ENCODE measurements at regions not wholly inside any gene's neighbourhood (a gene's known extent, or its start where the extent isn't known, plus 50 kb on each side); places are given as distances from the start of the nearest gene placed in this dataset.
A peak's percentile ranks its signal among the peaks of the same experiment; 100 is the strongest.
"Not testable (repeated sequence)": the region's sequence is repeated elsewhere in the genome, so short reads cannot be mapped to it uniquely, and the experiment has no call there.

GRCh38 chr10:84626397-84627087 is 298.2 kb downstream of the CCSER2 start (continued):
- TF ChIP-seq CTCF (IDR thresholded peaks at IDR 0.05) (no peak), SMAD4 (CRISPR knock-in tag; IDR thresholded peaks at IDR 0.05) (no peak), ZNF121 (CRISPR knock-in tag; IDR thresholded peaks at IDR 0.05) (no peak), ZNF138 (CRISPR knock-in tag; conservative IDR thresholded peaks at IDR 0.05) (no peak), ATF2 (CRISPR knock-in tag; IDR thresholded peaks at IDR 0.05; ENCODE audit: borderline replicate concordance, low read depth) (no peak), SMAD3 (CRISPR knock-in tag; IDR thresholded peaks at IDR 0.05; ENCODE audit: borderline replicate concordance) (no peak), ELF4 (CRISPR knock-in tag; IDR thresholded peaks at IDR 0.05; ENCODE audit: low read depth) (no peak)

- Mint-ChIP-seq H3K36me3 (no peaks in the 10 kb centered on the region; the same call in 1 of the 2 replicates), H3K4me3 (no peak overlapping the region), H3K9me3 (peaks cover 2% of the 10 kb centered on the region; the same call in 1 of the 2 replicates), H3K4me1 (no peaks in the 10 kb centered on the region), H3K27me3 (ENCODE audit: low read depth) (no peaks in the 10 kb centered on the region), H3K27ac (no peak overlapping the region)
- peak; percentile 77 for TF ChIP-seq ZNF423 (CRISPR knock-in tag; IDR thresholded peaks at IDR 0.05)
- no peak for TF ChIP-seq MAX (CRISPR knock-in tag; IDR thresholded peaks at IDR 0.05)
- no peak for DNase-seq (ENCODE audit: low spot score)
- CTCF ChIA-PET: interaction anchor here (1.0 to 1.4 kb wide), 2 partner anchors 20 to 365 kb away, joined by 3 to 4 read pairs; no protein-coding TSS in a partner anchor
- POLR2A ChIA-PET: no interaction called here
- peak; percentile 69 for ATAC-seq
These were observed 304.5 kb downstream of the CCSER2 start for GRCh38 chr10:84632866-84633265.

DNA sequence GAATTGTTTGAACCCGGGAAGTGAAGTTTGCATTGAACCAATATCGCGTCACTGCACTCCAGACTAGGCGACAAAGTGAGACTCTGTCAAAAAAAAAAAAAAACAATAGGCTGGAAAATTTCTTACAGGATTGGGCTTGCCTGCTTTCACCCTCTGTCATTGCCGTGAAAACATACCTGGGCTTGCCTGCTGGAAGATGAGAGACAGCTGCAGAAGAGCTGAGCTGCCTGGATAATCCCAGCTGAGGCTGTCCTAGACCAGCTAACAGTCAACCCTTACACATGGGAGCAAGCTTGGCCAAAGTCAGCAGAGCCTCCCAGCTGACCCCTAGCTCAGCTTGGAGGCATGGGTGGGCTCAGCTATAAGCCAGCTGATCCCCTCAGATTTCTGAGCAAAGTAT is 306.2 kb downstream of the CCSER2 start:
- peaks cover 16% of the 10 kb centered on the region for H3K9me3 Mint-ChIP-seq
- H3K4me1 Mint-ChIP-seq: no peaks in the 10 kb centered on the region
- DNase-seq (ENCODE audit: low spot score) (no peak), ATAC-seq (no peak)
- H3K27me3 Mint-ChIP-seq (ENCODE audit: low read depth): no peaks in the 10 kb centered on the region
- POLR2A ChIA-PET: no interaction called here
- CTCF ChIA-PET: interaction anchor here (0.7 to 1.2 kb wide), 2 partner anchors 21 to 32 kb away, joined by 3 to 9 read pairs; no protein-coding TSS in a partner anchor
- no peaks in the 10 kb centered on the region; the same call in 1 of the 2 replicates for H3K36me3 Mint-ChIP-seq
- H3K27ac Mint-ChIP-seq: no peak overlapping the region
- no peak overlapping the region for H3K4me3 Mint-ChIP-seq
- TF ChIP-seq MLX (CRISPR knock-in tag; IDR thresholded peaks at IDR 0.05): no peak
- no peak for TF ChIP-seq ZBTB43 (CRISPR knock-in tag; IDR thresholded peaks at IDR 0.05)

DNA sequence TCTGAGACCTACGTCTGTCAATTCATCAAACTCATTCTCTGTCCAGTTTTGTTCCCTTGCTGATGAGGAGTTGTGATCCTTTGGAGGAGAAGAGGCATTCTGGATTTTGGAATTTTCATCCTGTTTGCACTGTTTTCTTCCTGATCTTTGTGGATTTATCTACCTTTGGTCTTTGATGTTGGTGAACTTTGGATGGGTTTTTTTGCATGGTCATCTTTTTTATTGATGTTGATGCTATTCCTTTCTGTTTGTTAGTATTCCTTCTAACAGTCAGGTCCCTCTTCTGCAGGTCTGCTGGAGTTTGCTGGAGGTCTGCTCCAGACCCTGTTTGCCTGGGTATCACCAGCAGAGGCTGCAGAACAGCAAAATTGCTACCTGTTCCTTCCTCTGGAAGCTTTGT is 322.2 kb downstream of the CCSER2 start:
- ATAC-seq; H3K4me1 Mint-ChIP-seq; H3K9me3 Mint-ChIP-seq; H3K36me3 Mint-ChIP-seq; DNase-seq (ENCODE audit: low spot score); H3K27me3 Mint-ChIP-seq (ENCODE audit: low read depth); H3K27ac Mint-ChIP-seq; H3K4me3 Mint-ChIP-seq; CTCF ChIA-PET: not testable (repeated sequence)
- POLR2A ChIA-PET: interaction anchor here (0.6 kb wide), 1 partner anchor 203 kb away, joined by 3 read pairs; no protein-coding TSS in a partner anchor

All from WTC11 (cell line).